Left hindlimb (tissue), 1 donor: ENCODE measurements at regions not wholly inside any gene's neighbourhood (a gene's known extent, or its start where the extent isn't known, plus 50 kb on each side); places are given as distances from the start of the nearest gene placed in this dataset.

ENCODE experiments used
- DNase-seq: peaks from one replicate; pipeline ENCODE4 v3.0.0-alpha.2; 2018

DNA sequence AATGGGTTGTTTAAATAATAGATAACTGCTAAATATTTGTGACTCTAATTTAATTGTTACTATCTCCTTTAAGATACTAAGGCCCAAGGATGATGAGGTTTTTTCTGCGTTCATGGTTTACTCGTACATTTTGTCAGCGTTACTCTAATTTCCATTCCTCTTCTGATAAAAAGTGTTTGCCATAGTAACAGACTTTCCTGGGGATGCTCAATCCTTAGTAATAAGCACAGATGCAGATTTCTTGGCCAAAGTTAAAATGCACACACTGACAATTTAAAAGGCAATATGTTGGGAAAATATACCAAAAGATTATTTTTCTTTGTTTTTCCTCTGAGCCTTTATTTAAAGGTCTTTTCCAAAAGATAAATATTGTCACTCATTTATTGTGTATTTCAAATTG lies 149.6 kb downstream of the IRS2 start:
- DNase-seq: no peak

DNA sequence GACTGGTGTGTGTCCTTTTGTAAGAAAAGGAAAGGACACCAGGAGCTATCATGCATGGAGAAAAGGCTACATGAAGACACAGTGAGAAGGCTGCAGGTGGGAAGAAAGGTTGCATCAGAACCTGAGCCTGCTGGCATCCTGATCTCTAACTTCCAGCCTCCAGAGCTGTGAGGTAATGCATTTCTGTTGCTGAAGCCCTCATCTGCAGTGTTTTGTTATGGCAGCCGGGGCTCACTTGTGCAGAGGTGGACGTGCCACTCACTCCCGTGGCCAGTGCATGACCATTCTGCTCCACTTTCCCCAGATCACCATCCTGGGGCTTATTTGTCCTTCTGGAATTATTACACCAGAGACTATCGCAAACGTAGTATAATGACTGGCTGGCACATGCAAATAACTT lies 155.3 kb downstream of the IRS2 start:
- DNase-seq: no peak

DNA sequence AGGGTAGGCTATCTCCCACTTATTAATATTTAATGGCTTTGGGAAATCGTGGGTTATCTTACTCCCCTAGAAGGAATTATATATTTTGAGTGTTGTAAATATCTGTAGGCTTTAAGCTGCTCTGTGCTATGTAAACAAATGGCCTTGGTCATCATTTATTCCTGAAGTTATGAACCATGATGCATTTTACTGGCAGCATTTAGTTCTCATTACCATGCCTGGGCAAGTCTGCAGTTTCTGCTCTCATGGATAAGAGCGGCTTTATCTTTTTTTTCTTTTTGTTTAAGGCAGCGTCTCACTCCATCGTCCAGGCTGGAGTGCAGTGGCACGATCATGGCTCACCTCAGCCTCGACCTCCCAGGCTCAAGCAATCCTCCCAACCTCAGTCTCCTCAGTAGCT lies 156.1 kb downstream of the IRS2 start:
- DNase-seq: no peak

DNA sequence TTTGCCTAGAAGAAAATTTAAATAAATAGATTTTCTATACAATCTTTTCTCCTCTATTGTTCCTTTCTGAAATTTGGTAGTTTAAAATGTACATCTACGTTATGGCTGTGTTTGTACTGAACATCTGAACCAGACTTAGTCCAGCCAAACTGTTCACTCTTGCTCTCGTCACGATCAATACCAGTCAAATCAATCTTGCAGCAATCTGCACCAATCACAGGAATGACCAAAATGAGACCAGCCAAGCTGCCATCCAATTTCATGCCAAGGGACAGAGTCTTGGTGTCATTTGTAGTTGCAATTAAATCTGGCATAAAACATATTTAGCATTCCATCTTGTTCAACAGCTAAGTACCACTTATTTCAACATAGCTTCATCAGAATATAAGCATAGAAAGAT lies 156.6 kb downstream of the IRS2 start:
- no peak for DNase-seq

DNA sequence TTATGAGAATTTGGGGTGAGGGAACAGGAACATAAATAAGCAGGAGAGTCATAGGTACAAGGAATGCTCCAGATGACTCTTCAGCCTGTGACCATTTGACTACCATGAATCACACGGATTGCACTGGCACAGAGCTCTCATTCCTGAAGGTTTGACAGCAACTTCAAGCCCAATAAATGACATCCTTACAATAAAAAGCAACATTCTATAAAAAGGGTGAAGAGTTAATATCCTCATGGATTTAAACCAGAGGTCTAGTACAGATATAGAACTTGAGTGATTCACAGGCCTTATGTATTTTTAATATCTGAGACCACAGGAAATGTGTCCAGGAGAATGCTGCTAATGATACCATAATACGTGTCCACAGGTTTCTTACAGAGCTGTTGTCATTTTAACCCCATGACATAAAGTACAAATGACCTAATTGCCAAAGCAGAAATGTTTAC lies 158.1 kb downstream of the IRS2 start:
- no peak for DNase-seq

DNA sequence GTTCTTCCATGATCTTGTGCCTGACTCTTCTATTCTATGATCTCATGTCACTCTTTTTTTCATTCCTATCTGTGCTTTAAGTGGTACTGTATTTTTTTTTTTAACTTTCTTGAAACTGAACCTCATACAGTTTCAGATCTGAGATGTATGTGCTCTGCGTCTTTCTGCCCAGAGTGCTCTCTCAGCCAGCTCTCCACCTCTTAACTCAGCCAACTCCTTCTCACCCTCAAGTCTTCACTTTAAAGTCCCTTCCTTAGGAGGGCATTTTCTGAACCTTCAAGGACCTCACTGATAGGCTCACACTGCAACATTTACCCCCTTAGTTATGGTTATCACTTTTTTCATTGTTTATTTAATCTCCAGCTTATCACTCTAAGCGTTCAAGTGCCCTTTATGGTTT lies 158.7 kb downstream of the IRS2 start:
- DNase-seq: no peak

DNA sequence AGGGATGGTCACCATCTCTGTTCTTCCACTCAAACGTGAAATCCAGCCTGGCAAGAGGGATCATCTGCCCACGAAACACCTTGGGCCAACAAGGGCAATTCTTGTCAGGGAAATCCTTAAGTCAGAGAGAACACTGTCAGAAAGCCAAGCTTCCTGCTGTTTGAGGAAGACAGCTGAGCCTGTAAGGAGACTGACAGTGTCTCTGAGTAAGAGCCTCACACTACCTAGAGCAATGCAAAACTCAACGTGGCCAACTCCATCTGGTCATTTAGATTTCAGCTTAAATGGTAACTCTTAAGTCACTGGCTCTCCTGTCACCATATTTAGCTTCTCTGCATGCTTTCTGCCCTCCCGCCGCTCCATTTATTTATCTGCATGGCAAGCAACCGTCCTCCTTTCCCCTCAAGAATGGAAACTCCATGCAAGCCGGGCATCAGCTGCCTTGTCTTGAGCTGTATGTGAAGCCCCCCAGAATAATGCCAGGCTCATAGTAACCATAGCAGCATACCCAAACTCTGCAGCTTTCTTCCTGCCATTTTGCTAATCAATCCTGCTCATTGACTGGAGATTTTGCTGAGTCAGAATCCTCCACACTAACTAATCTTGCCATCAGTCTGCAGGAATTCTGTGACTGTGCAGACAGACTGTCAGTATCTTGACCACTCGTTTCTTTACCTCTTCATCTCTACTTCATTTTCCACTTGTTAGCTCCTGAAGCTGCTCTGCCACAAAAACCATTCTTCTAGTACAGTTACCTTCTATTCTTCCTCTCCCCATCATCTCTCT lies 159.8 kb downstream of the IRS2 start:
- no peak for DNase-seq

DNA sequence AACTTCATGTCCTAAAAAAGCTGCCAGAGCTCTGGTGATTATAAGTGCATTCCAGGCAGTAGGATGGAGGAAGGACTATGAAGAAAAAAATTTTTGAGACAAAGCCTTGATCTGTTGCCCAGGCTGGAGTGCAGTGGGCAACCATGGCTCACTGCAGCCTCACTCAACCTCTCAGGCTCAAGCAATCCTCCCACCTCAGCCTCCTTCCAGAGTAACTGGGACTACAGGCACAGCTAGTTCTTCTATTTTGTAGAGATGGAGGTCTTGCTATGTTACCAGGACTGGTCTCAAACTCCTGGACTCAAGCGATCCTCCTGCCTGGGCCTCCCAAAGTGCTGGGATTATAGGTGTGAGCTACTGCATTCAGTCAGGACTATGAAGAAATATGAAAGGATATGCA lies 161.2 kb downstream of the IRS2 start:
- DNase-seq: no peak

DNA sequence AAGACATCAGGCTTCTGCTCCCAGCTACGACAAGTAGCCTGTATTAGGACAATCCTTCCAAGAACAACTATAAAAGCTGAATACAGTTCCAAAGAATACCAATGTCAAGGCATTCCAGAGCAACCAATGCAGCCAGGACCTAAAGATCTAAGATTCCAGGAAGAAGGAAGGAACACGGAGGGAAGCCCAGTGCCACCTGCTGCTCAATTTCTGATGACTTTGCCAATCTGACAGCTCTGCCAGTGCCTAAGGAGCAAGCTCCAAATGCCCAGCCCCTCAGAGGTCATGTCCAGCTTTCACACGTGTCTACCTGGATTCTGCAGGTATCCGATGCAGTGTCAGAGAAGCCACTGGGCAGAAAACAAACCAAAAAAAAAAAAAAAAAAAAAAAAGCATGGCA lies 164.4 kb downstream of the IRS2 start:
- no peak for DNase-seq

DNA sequence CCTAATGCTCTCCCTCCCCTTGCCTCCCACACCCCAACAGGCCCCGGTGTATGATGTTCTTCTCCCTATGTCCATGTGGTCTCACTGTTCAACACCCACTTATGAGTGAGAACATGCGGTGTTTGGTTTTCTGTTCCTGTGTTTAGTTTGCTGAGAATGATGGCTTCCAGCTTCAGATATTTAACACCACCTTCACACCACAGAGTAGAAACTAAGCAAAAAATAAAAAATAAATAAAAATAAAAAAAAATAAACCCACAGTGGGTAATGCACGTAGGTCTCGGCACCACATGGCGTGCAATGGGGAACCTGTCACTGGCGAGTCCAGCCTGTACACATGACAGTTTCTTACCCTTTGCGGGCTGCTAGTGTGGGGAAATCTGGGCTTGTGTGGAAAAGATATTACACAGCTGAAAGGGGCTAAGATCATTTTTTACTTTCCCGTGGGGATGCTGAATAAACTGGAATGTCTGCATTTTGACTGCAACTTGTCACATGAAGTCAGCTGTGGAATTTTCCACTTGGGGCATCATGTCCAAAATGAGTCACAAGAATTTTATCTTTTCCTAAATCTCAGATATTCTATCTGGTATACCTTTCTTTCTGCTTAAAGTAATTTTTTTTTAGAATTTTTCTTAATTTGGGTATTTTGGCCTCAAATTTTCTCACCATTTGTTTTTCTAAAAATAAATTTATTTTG lies 170.5 kb downstream of the IRS2 start:
- no peak for DNase-seq

DNA sequence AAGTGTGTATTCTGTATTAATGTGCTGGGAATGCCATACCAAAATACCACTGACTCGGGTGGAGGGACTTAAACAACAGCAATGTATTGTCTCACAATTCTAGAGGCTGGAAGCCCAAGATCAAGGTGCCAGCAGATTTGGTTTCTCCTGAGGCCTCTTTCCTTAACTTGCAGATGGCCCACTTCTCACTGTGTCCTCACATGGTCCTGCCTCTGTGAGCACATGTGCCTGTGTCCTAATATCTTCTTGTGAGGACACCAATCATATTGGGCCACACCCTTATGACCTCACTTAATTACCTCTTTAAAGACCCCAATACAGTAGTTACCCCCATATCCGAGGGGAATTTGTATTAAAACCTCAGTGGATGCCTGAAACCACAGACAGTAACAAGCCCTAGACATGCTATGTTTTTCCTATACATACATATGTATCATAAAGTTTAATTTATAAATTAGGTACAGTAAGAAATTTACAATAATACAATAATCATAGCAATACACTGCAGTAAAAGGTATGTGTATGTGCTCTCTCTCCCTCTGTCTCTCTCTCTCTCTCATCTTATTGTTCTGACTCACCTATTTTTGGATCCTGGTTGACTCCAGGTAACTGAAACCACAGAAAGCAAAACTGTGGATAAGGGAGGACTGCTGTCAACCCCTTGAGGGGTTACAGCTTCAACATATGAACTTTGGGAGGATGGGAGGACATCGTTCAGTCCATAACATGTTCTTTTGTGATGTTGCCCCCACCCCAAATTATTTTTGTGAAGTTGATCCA lies 174.3 kb downstream of the IRS2 start:
- no peak for DNase-seq

DNA sequence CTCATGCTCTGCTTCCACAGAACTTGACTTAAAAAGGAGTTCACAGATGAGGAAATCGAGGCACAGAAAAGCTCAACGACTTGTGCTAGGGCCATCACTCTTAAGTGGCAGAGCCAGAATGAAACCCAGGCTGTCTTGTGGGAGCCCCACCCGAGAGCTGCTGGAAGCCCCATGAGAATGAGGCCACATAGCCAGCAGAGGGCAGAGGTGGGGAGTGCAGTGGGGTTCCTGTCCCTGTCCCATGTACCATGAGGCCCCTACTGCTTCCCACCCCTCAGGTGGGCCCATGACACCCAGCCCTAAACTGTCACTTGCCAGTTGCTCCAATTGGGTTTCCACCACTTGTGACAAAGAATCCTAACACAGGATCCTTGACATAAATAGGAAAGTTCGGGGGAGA lies 175.9 kb downstream of the IRS2 start:
- DNase-seq: no peak

DNA sequence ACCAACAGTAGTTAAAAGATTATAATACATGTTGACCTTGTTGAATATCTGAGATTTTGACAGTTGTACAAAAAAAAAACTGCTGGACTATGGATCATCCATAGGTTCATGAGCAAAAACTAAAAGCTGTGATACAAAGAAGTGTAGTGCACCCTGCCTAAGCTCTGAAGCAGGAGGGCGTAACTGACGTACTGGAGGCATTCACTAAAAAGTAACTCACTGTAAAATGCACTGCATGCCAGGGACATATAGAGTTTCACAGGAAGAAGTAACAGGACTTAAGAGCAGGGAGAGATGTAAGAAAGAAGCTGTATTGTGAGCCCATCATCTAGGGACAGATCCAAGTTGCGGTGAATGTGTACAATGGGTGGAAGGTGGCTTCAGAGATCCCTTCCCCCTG lies 177.9 kb downstream of the IRS2 start:
- DNase-seq: no peak

DNA sequence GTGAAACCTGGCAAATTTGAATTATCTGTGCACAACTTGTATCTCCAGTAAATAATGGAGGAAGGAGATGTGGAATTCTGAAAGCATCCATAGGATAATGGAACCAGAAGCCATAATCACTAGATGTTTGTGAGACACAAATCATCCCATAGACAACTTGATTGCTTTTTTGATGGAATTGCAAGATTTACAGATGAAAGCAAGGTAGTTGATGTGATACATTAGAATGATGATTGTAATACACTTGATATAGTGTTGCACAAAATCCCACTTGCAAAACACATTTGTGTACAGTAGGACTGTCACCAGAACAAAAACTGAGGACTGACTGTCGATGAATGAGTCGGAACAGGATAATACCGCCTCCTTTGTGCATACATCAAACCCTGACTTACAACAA lies 178.3 kb downstream of the IRS2 start:
- no peak for DNase-seq

DNA sequence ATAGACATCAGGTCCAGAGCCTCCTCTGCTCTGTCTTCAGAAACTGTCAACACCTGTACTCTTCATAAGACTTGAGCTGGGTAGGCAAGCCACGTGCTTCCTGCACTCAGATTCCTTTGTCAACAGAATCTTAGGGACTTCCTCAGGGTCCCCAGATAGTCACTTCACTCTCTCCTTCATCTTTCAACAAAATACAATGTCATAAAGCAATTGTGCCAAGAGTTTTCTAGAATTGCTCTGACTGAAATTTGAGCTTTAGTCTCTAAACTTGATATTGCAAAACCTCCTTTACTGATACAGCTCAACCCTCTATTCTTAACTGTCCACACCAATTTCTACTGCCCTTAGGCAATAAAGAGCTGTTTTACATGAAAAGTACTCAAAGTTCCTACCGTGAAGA lies 179.9 kb downstream of the IRS2 start:
- no peak for DNase-seq

DNA sequence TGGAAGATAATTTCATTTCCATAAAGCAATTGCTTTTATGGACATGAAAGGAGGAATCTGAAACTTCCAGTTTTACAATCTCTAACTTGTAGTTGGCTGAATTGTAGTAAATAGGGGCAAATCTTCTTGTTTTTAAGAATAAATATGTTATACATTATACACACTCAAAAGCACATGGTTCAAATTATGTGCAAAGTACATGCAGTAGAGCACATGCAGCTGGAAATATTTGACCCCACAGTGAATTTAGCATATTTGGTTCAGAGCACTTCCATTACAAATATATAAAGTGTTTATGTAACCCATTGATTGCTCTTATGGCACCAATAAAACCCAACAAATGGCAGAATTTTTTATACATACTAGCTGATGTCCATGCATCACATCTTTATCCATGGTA lies 180.5 kb downstream of the IRS2 start:
- no peak for DNase-seq

DNA sequence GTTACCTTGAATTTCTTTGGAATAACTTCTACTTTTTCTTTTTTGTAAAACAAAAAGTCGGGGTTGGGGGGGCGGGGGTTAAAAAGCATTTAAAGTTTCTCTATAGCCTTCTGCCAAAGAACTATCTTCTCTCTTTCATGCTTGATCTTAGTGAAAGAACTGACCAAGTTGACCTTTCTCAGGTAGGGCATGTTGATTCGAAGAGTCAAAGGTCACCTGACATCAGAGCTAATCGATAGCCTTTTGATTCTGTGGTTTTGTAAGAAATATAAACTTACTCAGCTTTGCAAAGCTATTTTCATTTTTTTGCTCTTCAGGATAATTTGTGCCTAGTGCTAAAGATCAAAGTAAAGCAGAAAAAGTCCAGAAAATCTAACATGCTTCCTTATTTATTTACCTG lies 181.5 kb downstream of the IRS2 start:
- DNase-seq: no peak

DNA sequence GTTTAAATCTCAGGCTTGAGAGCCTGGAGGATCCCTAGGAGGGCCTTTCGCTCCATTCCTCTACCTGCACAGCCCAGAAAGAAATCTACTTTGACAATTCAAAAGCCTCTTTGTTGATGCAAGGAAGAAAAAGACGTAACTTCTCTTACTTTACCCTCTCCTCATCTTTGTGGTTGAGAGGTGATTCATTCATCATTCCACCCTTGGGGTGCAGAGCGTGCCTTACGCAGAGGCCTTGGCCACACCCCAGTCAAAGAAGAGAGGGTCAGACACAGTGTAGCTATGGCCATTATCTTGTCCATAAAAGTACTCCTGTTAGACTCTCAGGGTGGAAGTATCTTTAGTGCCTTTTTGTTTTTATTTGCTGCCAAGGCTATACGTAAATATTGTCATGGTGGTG lies 184.0 kb downstream of the IRS2 start:
- no peak for DNase-seq

DNA sequence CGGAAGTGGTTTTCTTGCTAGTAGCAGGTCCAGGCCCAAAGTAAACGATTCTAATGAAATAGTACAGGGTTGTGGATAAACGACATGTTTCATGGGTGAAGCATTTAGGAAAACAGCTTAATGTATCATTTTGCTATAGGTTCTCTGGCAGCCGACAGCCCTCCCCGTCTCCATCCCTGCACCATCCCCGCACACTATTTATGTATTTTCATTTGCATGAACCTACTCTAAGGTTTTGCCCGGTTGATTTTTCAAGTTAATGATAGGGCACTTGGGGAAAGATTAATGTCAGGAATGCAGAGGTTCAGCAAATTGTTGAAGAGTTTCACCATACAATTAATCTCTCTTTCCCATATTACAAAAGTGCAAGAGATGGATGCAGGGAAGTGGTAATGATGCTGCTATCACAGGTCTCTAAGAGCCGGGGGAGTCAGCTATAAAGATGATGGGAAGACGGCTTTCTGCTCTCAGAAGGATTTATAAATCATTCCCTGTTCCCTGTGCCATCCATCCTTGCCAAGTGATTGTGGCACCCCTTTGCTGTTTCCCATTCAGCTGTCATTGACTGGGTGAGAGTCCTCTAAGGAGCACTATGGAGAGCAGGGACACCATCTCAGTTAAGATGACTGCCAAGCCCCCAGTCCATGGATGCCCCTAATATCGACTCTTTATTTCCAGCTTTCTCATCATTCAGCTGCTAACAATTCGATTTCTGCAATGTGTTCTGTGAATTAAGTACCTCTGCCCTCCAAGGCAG lies 186.3 kb downstream of the IRS2 start:
- DNase-seq: no peak

DNA sequence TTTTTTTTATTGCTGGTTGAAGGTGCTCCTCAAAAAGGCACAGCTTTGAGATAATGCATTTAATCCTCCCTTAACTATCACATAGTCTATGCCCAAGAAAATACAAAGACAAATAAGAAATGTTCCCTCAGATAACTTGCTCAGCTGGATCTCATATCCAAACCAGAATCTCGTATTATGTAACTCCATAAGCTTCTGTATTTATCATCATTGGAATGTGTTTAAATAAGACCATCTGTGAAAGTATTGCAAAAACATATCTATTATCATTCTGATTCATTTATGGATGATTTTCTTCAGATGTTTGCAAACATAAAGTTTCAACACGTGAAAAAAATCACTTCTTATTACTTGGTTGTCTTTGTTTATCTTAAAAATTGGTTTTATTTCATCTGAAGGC lies 190.9 kb downstream of the IRS2 start:
- no peak for DNase-seq

DNA sequence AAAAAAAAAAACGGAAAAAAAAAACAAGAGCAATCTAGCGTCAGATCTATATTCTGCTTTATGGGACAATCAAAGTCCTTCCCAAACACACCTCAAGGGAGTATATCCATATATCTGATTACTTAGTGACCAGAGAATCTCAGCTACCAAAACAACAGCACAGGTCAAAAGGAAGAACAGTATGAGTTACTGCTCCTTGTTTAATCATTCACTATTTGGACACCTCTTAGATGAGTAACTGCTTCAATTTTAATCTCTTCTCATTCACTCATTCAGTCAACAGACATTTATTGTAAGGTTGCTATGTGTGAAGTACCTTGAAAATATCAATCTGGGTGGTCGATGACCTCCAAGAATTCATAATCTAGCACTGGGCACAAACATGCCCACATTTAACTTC lies 193.2 kb downstream of the IRS2 start:
- no peak for DNase-seq

DNA sequence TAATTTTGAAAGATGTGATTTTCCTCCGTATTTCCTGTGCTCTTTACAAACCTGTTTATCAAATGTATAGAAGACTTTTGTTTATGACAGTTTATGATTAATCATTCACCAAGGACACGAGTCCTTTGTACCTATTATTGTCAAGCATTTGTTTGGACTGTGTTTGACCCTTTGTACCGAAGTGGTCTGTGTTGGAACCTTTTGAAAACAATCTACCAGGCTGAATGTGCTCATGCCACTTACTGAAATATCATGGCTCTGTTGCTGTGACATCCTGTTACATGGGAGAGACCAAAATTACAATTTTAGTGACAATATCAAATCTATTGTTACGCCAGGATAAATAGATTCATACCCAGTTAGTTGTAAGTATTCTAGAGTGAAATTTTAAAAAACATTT lies 193.6 kb downstream of the IRS2 start:
- DNase-seq: no peak

DNA sequence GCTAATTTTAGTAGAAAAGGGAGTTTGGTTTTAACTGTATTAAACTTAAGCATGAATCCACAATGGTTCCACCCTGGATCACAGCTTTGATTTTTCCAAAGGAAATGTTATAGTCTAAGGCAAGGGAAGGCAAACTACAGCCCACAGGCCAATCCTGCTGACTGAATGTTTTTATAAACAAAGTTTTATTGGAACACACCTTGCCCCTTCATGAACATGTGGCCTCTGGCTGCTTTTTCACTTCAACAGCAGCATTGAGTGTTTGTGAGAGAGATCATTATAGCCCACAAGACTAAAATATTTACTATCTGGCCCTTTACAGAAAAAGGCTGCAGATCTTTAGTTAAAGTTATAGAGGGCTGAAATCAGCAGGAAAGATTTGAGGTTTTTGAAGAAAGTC lies 198.7 kb downstream of the IRS2 start:
- no peak for DNase-seq
